HCT116 (cell line): ENCODE measurements at regions not wholly inside any gene's neighbourhood (a gene's known extent, or its start where the extent isn't known, plus 50 kb on each side); places are given as distances from the start of the nearest gene placed in this dataset.

Source experiments
- ATAC-seq: fragments of 200-7000 bp; cut with Tn5 transposase; 2 replicates; pipeline ENCODE4 v1.9.1; 2020; ENCODE audit warnings: mild to moderate bottlenecking, moderate library complexity
- BruUV-seq: library from RNA; stranded (reverse); fragments of 400-500 nt; replicated peaks from 2 replicates; lab custom pipeline; 2021; lab: Mats Ljungman, UMichigan
- CTCF ChIA-PET: fragments of 300-600 bp; sonication (Branson Sonifier 250); formaldehyde crosslinking; loops from one replicate; lab custom pipeline; 2021; ENCODE audit warnings: antibody characterized with exemption; lab: Charles Lee
- POLR2A ChIA-PET: fragments of 300-600, 350-600 bp; sonication (Branson Sonifier 250); formaldehyde crosslinking; loops from one replicate; lab custom pipeline; 2021; ENCODE audit warnings: antibody characterized with exemption; lab: Charles Lee
- RAD21 ChIA-PET, 2 experiments: fragments of 300-600 bp; sonication (Branson Sonifier 250); formaldehyde crosslinking; loops; one replicate each; lab custom pipeline; 2023; ENCODE audit warnings: low total read pairs in 2 of 2; ENCODE audit not compliant: uncharacterized antibody in 2 of 2, unreplicated experiment in 2 of 2, low non-redundant PET in 1 of 2; lab: Charles Lee
- DNase-seq: peaks from one replicate; pipeline ENCODE4 v3.0.0-alpha.2; 2010; ENCODE audit warnings: low read depth, low spot score
- H2AFZ ChIP-seq: fragments of 200-600 bp; shearing (Covaris generic), sonication (generic); 2 replicates; pipeline ENCODE4 v1.6.1; 2017; ENCODE audit warnings: low read depth, mixed run types, mixed read lengths, antibody characterized with exemption, low read length; ENCODE audit not compliant: poor library complexity, severe bottlenecking
- H3K27ac ChIP-seq: 2 replicates; pipeline ENCODE4 v1.5.1; 2012; ENCODE audit warnings: low read depth, low read length
- H3K27me3 ChIP-seq: fragments of 200-600 bp; sonication (generic); 2 replicates; pipeline ENCODE4 v1.6.1; 2016; ENCODE audit warnings: mixed run types, low read length, mixed read lengths; ENCODE audit not compliant: insufficient read depth
- H3K36me3 ChIP-seq, 2 experiments: fragments of 200-500 bp in 1 of 2; fragments of 200-600 bp in 1 of 2; sonication (Bioruptor generic) in 1 of 2; sonication (generic) in 1 of 2; 2 replicates each; pipeline versions ENCODE4 v1.5.1 to v1.6.1; 2014 to 2016; ENCODE audit warnings: low read length in 2 of 2, inconsistent platforms in 1 of 2, mixed read lengths in 1 of 2, mixed run types in 1 of 2; ENCODE audit not compliant: insufficient read depth in 2 of 2, control insufficient read depth in 1 of 2
- H3K4me1 ChIP-seq, 2 experiments: fragments of 200-600 bp in 1 of 2; sonication (generic) in 1 of 2; 2 replicates each; pipeline versions ENCODE4 v1.5.1 to v1.6.1; 2012 to 2017; ENCODE audit warnings: low read length in 2 of 2, inconsistent platforms in 1 of 2, mild to moderate bottlenecking in 1 of 2, mixed read lengths in 1 of 2, mixed run types in 1 of 2, moderate library complexity in 1 of 2; ENCODE audit not compliant: insufficient read depth in 2 of 2, control insufficient read depth in 1 of 2
- H3K4me2 ChIP-seq: fragments of 200-600 bp; sonication (generic); 2 replicates; pipeline ENCODE4 v1.6.1; 2017; ENCODE audit warnings: mixed run types, low read length, mixed read lengths
- H3K4me3 ChIP-seq, 2 experiments: fragments of 200-600 bp in 1 of 2; sonication (generic) in 1 of 2; replicated peaks in 1 of 2; 2 replicates each; pipeline ENCODE4 v1.5.1; 2011 to 2016; ENCODE audit warnings: low read length in 2 of 2, control low read depth in 1 of 2, low read depth in 1 of 2, mild to moderate bottlenecking in 1 of 2, mixed read lengths in 1 of 2, mixed run types in 1 of 2
- H3K79me2 ChIP-seq: fragments of 200-600 bp; sonication (generic); 2 replicates; pipeline ENCODE4 v1.6.1; 2017; ENCODE audit warnings: mild to moderate bottlenecking, mixed run types, low read length, moderate library complexity, mixed read lengths; ENCODE audit not compliant: insufficient read depth
- H3K9ac ChIP-seq: fragments of 200-600 bp; sonication (generic); 2 replicates; pipeline ENCODE4 v1.6.1; 2016; ENCODE audit warnings: low read length, mixed read lengths
- H3K9me2 ChIP-seq: fragments of 200-600 bp; sonication (generic), shearing (Covaris generic); 2 replicates; pipeline ENCODE4 v1.6.1; 2017; ENCODE audit warnings: mixed run types, mild to moderate bottlenecking, moderate library complexity; ENCODE audit not compliant: insufficient read depth
- H3K9me3 ChIP-seq, 2 experiments: fragments of 200-500 bp in 1 of 2; fragments of 200-600 bp in 1 of 2; sonication (Bioruptor generic) in 1 of 2; sonication (generic) in 1 of 2; 2 replicates each; pipeline ENCODE4 v1.6.1; 2014 to 2017; ENCODE audit warnings: low read length in 2 of 2, mixed read lengths in 2 of 2, inconsistent platforms in 1 of 2, low read depth in 1 of 2, mild to moderate bottlenecking in 1 of 2, mixed run types in 1 of 2, moderate library complexity in 1 of 2; ENCODE audit not compliant: control insufficient read depth in 1 of 2, insufficient read depth in 1 of 2
- H4K20me1 ChIP-seq: fragments of 200-600 bp; sonication (generic), shearing (Covaris generic); 2 replicates; pipeline ENCODE4 v1.6.1; 2017; ENCODE audit warnings: mixed run types, mild to moderate bottlenecking, moderate library complexity; ENCODE audit not compliant: insufficient read depth
- EGR1 ChIP-seq: IDR thresholded peaks from 2 replicates; pipeline ENCODE4 v1.6.1; 2012; ENCODE audit warnings: low read depth
- EZH2 ChIP-seq: fragments of 200-600 bp; sonication (generic); IDR thresholded peaks from 2 replicates; pipeline ENCODE4 v1.6.1; 2017; ENCODE audit warnings: antibody characterized with exemption, mixed run types
- EZH2phosphoT487 ChIP-seq: fragments of 200-600 bp; IDR thresholded peaks from 2 replicates; pipeline ENCODE4 v1.6.1; 2018; ENCODE audit warnings: antibody characterized with exemption, borderline replicate concordance
- FOSL1 ChIP-seq: IDR thresholded peaks from 2 replicates; pipeline ENCODE4 v1.6.1; 2012; ENCODE audit warnings: low read depth
- JUND ChIP-seq: IDR thresholded peaks from 2 replicates; pipeline ENCODE4 v1.6.1; 2012
- POLR2A ChIP-seq: IDR thresholded peaks from 2 replicates; pipeline ENCODE4 v1.7.0; 2011; ENCODE audit warnings: borderline replicate concordance; ENCODE audit not compliant: insufficient read depth, insufficient read length; ENCODE audit errors: extremely low read depth
- RAD21 ChIP-seq: IDR thresholded peaks from 2 replicates; pipeline ENCODE4 v1.6.1; 2012; ENCODE audit warnings: low read depth, mild to moderate bottlenecking
- ZFX ChIP-seq: fragments of 450-650 bp; IDR thresholded peaks from 2 replicates; pipeline ENCODE4 v1.6.1; 2017
- ZNF274 ChIP-seq: fragments of 200-500 bp; sonication (Bioruptor generic); IDR thresholded peaks from 2 replicates; pipeline ENCODE4 v1.6.1; 2014; ENCODE audit warnings: mild to moderate bottlenecking, low read depth, low read length, inconsistent platforms
- intact Hi-C: fragments of 100-400 bp; cut with micrococcal nuclease; formaldehyde crosslinking; loops from 2 replicates; pipeline ENCODE4 v1.10.0; 2022
- TF ChIP-seq, protein P1 (sequence below): IDR thresholded peaks from 2 replicates; pipeline ENCODE4 v1.6.1; 2011; ENCODE audit warnings: mild to moderate bottlenecking, low read length, moderate library complexity; ENCODE audit not compliant: insufficient replicate concordance; ENCODE audit errors: extremely low read depth

DNA sequence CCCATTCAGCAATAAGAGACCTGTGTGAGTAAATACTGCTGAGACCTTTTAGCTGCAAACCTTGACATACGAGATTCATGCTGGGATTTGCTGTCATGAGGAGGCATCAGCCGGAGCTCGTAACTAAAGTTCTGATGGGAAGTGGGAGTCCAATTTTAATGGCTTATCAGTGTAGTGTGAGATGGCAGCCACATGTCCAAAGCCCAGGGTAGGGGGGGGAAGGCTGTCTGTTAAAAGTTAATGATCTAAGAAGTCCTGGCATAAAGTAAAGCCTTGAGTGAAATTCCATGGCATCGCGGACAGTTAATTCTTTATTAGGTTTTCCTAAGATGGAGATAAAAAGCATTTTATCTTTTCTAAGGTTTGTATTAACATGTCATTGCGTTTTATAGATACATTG lies 240.0 kb downstream of the AACS start:
- ATAC-seq (no peak), DNase-seq (no peak)
- H3K9me2 ChIP-seq: no peaks in the 10 kb centered on the region
- no peaks in the 10 kb centered on the region for H3K9me3 ChIP-seq
- POLR2A ChIA-PET: no interaction called here
- H3K4me1 ChIP-seq: no peaks in the 10 kb centered on the region
- no TSS peak for BruUV-seq
- H3K9ac ChIP-seq: no peak overlapping the region
- peaks cover 21% of the 10 kb centered on the region for H3K27me3 ChIP-seq
- intact Hi-C loops: no loop called here
- no peaks in the 10 kb centered on the region; a peak in 1 of 4 replicates for H3K36me3 ChIP-seq
- CTCF ChIA-PET: no interaction called here
- H3K79me2 ChIP-seq: no peaks in the 10 kb centered on the region
- RAD21 ChIA-PET: no interaction called here
- no peak for TF ChIP-seq ZFX
- no peak for TF ChIP-seq EZH2phosphoT487
- TF ChIP-seq POLR2A: no peak
- TF ChIP-seq EZH2: no peak
- TF ChIP-seq JUND: no peak
- no peak overlapping the region for H3K27ac ChIP-seq
- H4K20me1 ChIP-seq: no peaks in the 10 kb centered on the region
- no peak overlapping the region for H2AFZ ChIP-seq
- no peak overlapping the region for H3K4me3 ChIP-seq
- H3K4me2 ChIP-seq: no peak overlapping the region

DNA sequence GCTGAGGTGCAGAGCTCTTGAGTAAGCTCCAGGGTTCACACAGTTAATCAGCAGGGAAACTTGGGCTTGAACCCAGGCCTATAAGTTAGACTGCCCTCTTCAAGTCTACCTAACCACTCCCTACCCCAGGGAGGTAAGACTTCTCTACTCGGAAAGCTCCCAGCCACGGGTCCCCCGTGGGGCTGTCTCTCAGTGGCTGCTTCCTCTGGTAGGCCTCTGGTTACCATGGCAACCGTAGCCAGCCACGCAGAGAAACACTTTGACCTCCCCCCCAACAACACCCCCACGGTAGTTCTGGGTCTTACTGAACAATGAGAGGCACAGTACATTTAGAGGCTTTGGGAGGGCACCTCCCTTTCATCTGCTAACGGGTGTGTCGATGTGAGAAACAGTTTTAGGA lies 245.2 kb downstream of the AACS start:
- Histone ChIP-seq H2AFZ (no peak overlapping the region), H4K20me1 (no peaks in the 10 kb centered on the region), H3K4me3 (no peak overlapping the region), H3K79me2 (no peaks in the 10 kb centered on the region), H3K9ac (no peak overlapping the region), H3K4me1 (no peaks in the 10 kb centered on the region), H3K9me2 (no peaks in the 10 kb centered on the region), H3K36me3 (no peaks in the 10 kb centered on the region; a peak in 1 of 4 replicates), H3K4me2 (no peak overlapping the region), H3K27ac (no peak overlapping the region), H3K27me3 (peaks cover 26% of the 10 kb centered on the region; the same call in 1 of the 2 replicates), H3K9me3 (no peaks in the 10 kb centered on the region)
- TF ChIP-seq FOSL1 (no peak), JUND (no peak), RAD21 (no peak), EZH2 (no peak), EGR1 (no peak), ZNF274 (no peak)
- TF ChIP-seq, protein P1, sequence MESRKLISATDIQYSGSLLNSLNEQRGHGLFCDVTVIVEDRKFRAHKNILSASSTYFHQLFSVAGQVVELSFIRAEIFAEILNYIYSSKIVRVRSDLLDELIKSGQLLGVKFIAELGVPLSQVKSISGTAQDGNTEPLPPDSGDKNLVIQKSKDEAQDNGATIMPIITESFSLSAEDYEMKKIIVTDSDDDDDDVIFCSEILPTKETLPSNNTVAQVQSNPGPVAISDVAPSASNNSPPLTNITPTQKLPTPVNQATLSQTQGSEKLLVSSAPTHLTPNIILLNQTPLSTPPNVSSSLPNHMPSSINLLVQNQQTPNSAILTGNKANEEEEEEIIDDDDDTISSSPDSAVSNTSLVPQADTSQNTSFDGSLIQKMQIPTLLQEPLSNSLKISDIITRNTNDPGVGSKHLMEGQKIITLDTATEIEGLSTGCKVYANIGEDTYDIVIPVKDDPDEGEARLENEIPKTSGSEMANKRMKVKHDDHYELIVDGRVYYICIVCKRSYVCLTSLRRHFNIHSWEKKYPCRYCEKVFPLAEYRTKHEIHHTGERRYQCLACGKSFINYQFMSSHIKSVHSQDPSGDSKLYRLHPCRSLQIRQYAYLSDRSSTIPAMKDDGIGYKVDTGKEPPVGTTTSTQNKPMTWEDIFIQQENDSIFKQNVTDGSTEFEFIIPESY: no peak
- no peak for DNase-seq
- ATAC-seq: no peak
- ChIA-PET CTCF (no interaction called here), RAD21 (no interaction called here), POLR2A (no interaction called here)
- BruUV-seq: no TSS peak
- intact Hi-C loops: no loop called here
